ENCODE measurements at regions not wholly inside any gene's neighbourhood (a gene's known extent, or its start where the extent isn't known, plus 50 kb on each side); places are given as distances from the start of the nearest gene placed in this dataset.

DNA sequence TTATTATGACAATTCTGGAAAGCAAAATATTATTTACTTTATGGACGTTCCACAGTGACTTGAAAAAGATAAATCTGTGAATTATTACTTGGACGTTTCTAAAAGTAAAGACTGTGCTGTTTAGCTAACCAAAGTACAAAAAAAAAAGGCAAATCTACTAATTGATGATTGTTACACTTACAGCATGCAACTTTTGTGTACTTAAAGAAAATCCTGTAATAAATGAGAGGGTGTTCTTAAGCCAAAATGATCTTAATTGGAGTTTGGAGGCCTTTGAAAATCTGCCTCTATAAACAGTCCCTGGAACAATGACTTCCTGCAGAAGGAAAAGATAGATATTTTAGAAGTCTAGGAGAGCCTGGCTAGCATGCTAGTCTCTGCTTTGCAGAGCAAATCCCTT, 434.0 kb upstream of the SYT1 start:
- no peaks in the 10 kb centered on the region for H3K9me1 ChIP-seq (replicated peaks; ENCODE audit: control insufficient read depth, extremely low read depth, insufficient read depth, low read length)
- no peaks in the 10 kb centered on the region for H3K4me1 ChIP-seq (ENCODE audit: control insufficient read depth, extremely low read depth, insufficient read depth, low read length)
- TF ChIP-seq FOS (IDR thresholded peaks at IDR 0.05; ENCODE audit: borderline replicate concordance, insufficient read depth, low read length) (no peak), POLR2A (IDR thresholded peaks at IDR 0.05; ENCODE audit: low read depth, low read length) (no peak), JUN (IDR thresholded peaks at IDR 0.05; ENCODE audit: borderline replicate concordance, insufficient read depth, insufficient read length, low read depth) (no peak), POLR2AphosphoS5 (IDR thresholded peaks at IDR 0.05; ENCODE audit: insufficient read depth, low read depth, low read length) (no peak), GATA2 (IDR thresholded peaks at IDR 0.05; ENCODE audit: insufficient read depth, insufficient read length, low read depth, low read length) (no peak), EZH2 (IDR thresholded peaks at IDR 0.05; ENCODE audit: borderline replicate concordance, low read depth, low read length, severe bottlenecking) (no peak), MYC (IDR thresholded peaks at IDR 0.05; ENCODE audit: low read depth, low read length) (no peak)
- TF ChIP-seq, protein P1, sequence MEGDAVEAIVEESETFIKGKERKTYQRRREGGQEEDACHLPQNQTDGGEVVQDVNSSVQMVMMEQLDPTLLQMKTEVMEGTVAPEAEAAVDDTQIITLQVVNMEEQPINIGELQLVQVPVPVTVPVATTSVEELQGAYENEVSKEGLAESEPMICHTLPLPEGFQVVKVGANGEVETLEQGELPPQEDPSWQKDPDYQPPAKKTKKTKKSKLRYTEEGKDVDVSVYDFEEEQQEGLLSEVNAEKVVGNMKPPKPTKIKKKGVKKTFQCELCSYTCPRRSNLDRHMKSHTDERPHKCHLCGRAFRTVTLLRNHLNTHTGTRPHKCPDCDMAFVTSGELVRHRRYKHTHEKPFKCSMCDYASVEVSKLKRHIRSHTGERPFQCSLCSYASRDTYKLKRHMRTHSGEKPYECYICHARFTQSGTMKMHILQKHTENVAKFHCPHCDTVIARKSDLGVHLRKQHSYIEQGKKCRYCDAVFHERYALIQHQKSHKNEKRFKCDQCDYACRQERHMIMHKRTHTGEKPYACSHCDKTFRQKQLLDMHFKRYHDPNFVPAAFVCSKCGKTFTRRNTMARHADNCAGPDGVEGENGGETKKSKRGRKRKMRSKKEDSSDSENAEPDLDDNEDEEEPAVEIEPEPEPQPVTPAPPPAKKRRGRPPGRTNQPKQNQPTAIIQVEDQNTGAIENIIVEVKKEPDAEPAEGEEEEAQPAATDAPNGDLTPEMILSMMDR (IDR thresholded peaks at IDR 0.05; ENCODE audit: extremely low read depth in 1 of 2, insufficient read depth in 1 of 2, low read depth in 1 of 2, low read length in 2 of 2), result no peak
- TF ChIP-seq, protein P2, sequence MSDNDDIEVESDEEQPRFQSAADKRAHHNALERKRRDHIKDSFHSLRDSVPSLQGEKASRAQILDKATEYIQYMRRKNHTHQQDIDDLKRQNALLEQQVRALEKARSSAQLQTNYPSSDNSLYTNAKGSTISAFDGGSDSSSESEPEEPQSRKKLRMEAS (IDR thresholded peaks at IDR 0.05; ENCODE audit: insufficient read depth, insufficient read length), result no peak
- no peak overlapping the region for H2AFZ ChIP-seq (ENCODE audit: low read depth, low read length)
- dilution Hi-C loops (cut with MboI; ENCODE audit: extremely low pct_ligation_motif_present, low sequenced_read_pairs), result no loop called here
- FAIRE-seq, result no peak
- no peaks in the 10 kb centered on the region for H3K9me3 ChIP-seq (replicated peaks; ENCODE audit: control insufficient read depth, insufficient read depth, low read length)
- ChIA-PET CTCF (no interaction called here), POLR2A (no interaction called here)
- intact Hi-C loops (cut with micrococcal nuclease), result no loop called here
- H3K27ac ChIP-seq (ENCODE audit: insufficient read depth, low read depth, low read length), result no peak overlapping the region
- no peaks in the 10 kb centered on the region for H3K36me3 ChIP-seq (ENCODE audit: control insufficient read depth in 2 of 2, extremely low read depth in 1 of 2, insufficient read depth in 2 of 2, low read length in 2 of 2)
- no peak overlapping the region for H3K9ac ChIP-seq (replicated peaks; ENCODE audit: extremely low read depth, insufficient read depth, low read length)
- no peak for DNase-seq (ENCODE audit: low read depth, low spot score)
- H3K4me2 ChIP-seq (ENCODE audit: insufficient read depth, low read length), result no peak overlapping the region
- H3K27me3 ChIP-seq (ENCODE audit: control insufficient read depth in 2 of 2, insufficient read depth in 2 of 2, low read length in 2 of 2), result peaks cover 0 to 3% of the 10 kb centered on the region in 2 experiments
- no peaks in the 10 kb centered on the region for H3K79me2 ChIP-seq (ENCODE audit: control insufficient read depth, insufficient read depth, low read length)
- no peaks in the 10 kb centered on the region for H4K20me1 ChIP-seq (replicated peaks; ENCODE audit: control insufficient read depth, extremely low read depth, insufficient read depth, low read length)
- no TSS peak for BruUV-seq (replicated peaks)
- no peak overlapping the region for H3K4me3 ChIP-seq (replicated peaks in 1 of 3; ENCODE audit: insufficient read depth in 1 of 3, low read depth in 1 of 3, low read length in 3 of 3)
